Upper lobe of left lung (tissue), 4 donors: ENCODE measurements at regions not wholly inside any gene's neighbourhood (a gene's known extent, or its start where the extent isn't known, plus 50 kb on each side); places are given as distances from the start of the nearest gene placed in this dataset.

Source experiments
- small RNA-seq, 4 donors: library from RNA; depleted of rRNA; stranded (forward); fragments of <200 nt; gene quantifications; one replicate each; pipeline ENCODE3, GENCODE V24; 2016

Small RNA genes in the stretch of these regions (small RNA-seq; reads per million reads assigned to genes)
- gene AC025281.1 (0 reads per million in 4 donors), gene RNA5SP428 (0 to 0.11 (median 0) reads per million in 4 donors)
